K562 (cell line): ENCODE measurements at regions not wholly inside any gene's neighbourhood (a gene's known extent, or its start where the extent isn't known, plus 50 kb on each side); places are given as distances from the start of the nearest gene placed in this dataset.
A peak's percentile ranks its signal among the peaks of the same experiment; 100 is the strongest.
"Not testable (repeated sequence)": the region's sequence is repeated elsewhere in the genome, so short reads cannot be mapped to it uniquely, and the experiment has no call there.

ENCODE experiments used
- ATAC-seq: fragments of 200-7000 bp; cut with Tn5 transposase; 3 replicates; pipeline ENCODE4 v1.9.1; 2020; ENCODE audit warnings: moderate library complexity
- BruUV-seq: library from RNA; stranded (reverse); fragments of 400-500 nt; replicated peaks from 2 replicates; lab custom pipeline; 2021; lab: Mats Ljungman, UMichigan
- CTCF ChIA-PET: fragments of 300-600 bp; formaldehyde crosslinking; extraction: SDS; loops from one replicate; lab custom pipeline; 2021; ENCODE audit warnings: low intra/inter-chr PET ratio; lab: Yijun Ruan, JAX
- POLR2A ChIA-PET: fragments of 300-600, 350-650 bp; sonication (Branson Sonifier 250); formaldehyde crosslinking; extraction: SDS; loops from one replicate; lab custom pipeline; 2021; ENCODE audit warnings: antibody characterized with exemption, inconsistent platforms; lab: Yijun Ruan, JAX
- DNase-seq, 4 experiments: peaks; one replicate each; pipeline versions ENCODE4 v3.0.0 to v3.0.0-alpha.2; 2011 to 2018; ENCODE audit warnings: low spot score in 3 of 4, mixed read lengths in 3 of 4; ENCODE audit errors: extremely low read depth in 1 of 4
- FAIRE-seq: peaks from 2 replicates; lab custom pipeline; 2011; peaks lifted over from hg19 to GRCh38; lab: Jason Lieb, UNC
- H2AFZ ChIP-seq: 2 replicates; pipeline ENCODE4 v1.6.0; 2011; ENCODE audit warnings: low read depth, low read length, control low read depth, inconsistent platforms
- H3K27ac ChIP-seq: fragments of 200-600 bp; 3 replicates; pipeline ENCODE4 v1.8.0; 2011; ENCODE audit warnings: low read depth, mild to moderate bottlenecking, control low read depth, inconsistent platforms, low read length, moderate library complexity, mixed read lengths; ENCODE audit errors: extremely low read depth
- H3K27me3 ChIP-seq, 2 experiments: fragments of 300-600 bp in 1 of 2; 2 replicates in 1 of 2; 3 replicates in 1 of 2; pipeline versions ENCODE4 v1.6.0 to v1.8.0; 2011; ENCODE audit warnings: inconsistent platforms in 2 of 2, low read length in 2 of 2, mild to moderate bottlenecking in 1 of 2, mixed read lengths in 1 of 2, moderate library complexity in 1 of 2; ENCODE audit not compliant: control insufficient read depth in 2 of 2, insufficient read depth in 2 of 2
- H3K36me3 ChIP-seq: fragments of 300-600 bp; 3 replicates; pipeline ENCODE4 v1.8.0; 2011; ENCODE audit warnings: mild to moderate bottlenecking, low read length, inconsistent platforms; ENCODE audit not compliant: control insufficient read depth, insufficient read depth
- H3K4me1 ChIP-seq, 2 experiments: fragments of 200-600 bp in 1 of 2; replicated peaks in 1 of 2; 2 replicates in 1 of 2; 3 replicates in 1 of 2; pipeline versions ENCODE4 v1.5.1 to v1.8.0; 2011; ENCODE audit warnings: inconsistent platforms in 2 of 2, low read length in 2 of 2, mild to moderate bottlenecking in 1 of 2, mixed read lengths in 1 of 2, moderate library complexity in 1 of 2; ENCODE audit not compliant: control insufficient read depth in 2 of 2, insufficient read depth in 2 of 2
- H3K4me2 ChIP-seq: 2 replicates; pipeline ENCODE4 v1.6.1; 2011; ENCODE audit warnings: low read length, control low read depth, inconsistent platforms, mixed read lengths; ENCODE audit not compliant: insufficient read depth
- H3K4me3 ChIP-seq: fragments of 200-600 bp; sonication (generic), shearing (Covaris generic); 2 replicates; pipeline ENCODE4 v1.5.1; 2016; ENCODE audit warnings: control low read depth, inconsistent platforms
- H3K79me2 ChIP-seq: fragments of 200-600 bp; 3 replicates; pipeline ENCODE4 v1.8.0; 2011; ENCODE audit warnings: low read length, inconsistent platforms; ENCODE audit not compliant: control insufficient read depth, insufficient read depth
- H3K9ac ChIP-seq, 2 experiments: 2 replicates each; pipeline versions ENCODE4 v1.6.0 to v1.6.1; 2011; ENCODE audit warnings: low read depth in 2 of 2, low read length in 2 of 2, control low read depth in 1 of 2, inconsistent platforms in 1 of 2, mild to moderate bottlenecking in 1 of 2, mixed read lengths in 1 of 2; ENCODE audit not compliant: insufficient read depth in 1 of 2
- H3K9me1 ChIP-seq: one replicate; pipeline ENCODE4 v1.6.0; 2011; ENCODE audit warnings: inconsistent platforms, mild to moderate bottlenecking, low read length, moderate library complexity; ENCODE audit not compliant: control insufficient read depth, insufficient read depth
- H3K9me3 ChIP-seq: replicated peaks from 2 replicates; pipeline ENCODE4 v1.5.1; 2011; ENCODE audit warnings: low read depth, low read length, inconsistent platforms; ENCODE audit not compliant: control insufficient read depth, insufficient read depth
- H4K20me1 ChIP-seq: replicated peaks from 2 replicates; pipeline ENCODE4 v1.6.1; 2011; ENCODE audit warnings: low read length, inconsistent platforms, mixed read lengths; ENCODE audit not compliant: control insufficient read depth, insufficient read depth
- BMI1 ChIP-seq: fragments of 150-350 bp; IDR thresholded peaks from 2 replicates; pipeline ENCODE4 v1.6.1; 2014; ENCODE audit warnings: low read length
- HMG20B ChIP-seq: fragments of 250-450 bp; sonication (Bioruptor Pico); IDR thresholded peaks from 2 replicates; pipeline ENCODE4 v1.5.0; 2021; ENCODE audit warnings: mild to moderate bottlenecking
- KHSRP ChIP-seq: fragments of 450-650 bp; IDR thresholded peaks from 2 replicates; pipeline ENCODE4 v1.6.1; 2017
- NONO ChIP-seq, 2 experiments: fragments of 200-400 bp in 1 of 2; fragments of 450-650 bp in 1 of 2; formaldehyde crosslinking in 1 of 2; IDR thresholded peaks; 2 replicates each; pipeline ENCODE4 v1.6.1; 2017; ENCODE audit warnings: low read depth in 2 of 2, mild to moderate bottlenecking in 2 of 2, moderate library complexity in 2 of 2, low read length in 1 of 2
- PHTF2 ChIP-seq: fragments of 250-450 bp; sonication (Bioruptor Pico); IDR thresholded peaks from 2 replicates; pipeline ENCODE4 v1.5.0; 2021; ENCODE audit warnings: mild to moderate bottlenecking
- RFX5 ChIP-seq: IDR thresholded peaks from 2 replicates; pipeline ENCODE4 v1.6.1; 2011; ENCODE audit warnings: low read depth, mild to moderate bottlenecking, improper control_type of control experiment, low read length
- TFAP4 ChIP-seq: sonication (generic); formaldehyde crosslinking; IDR thresholded peaks from 2 replicates; pipeline ENCODE4 v1.8.0; 2022; ENCODE audit warnings: missing genetic modification reagents, mild to moderate bottlenecking, moderate library complexity, borderline replicate concordance
- ZBTB7A ChIP-seq: IDR thresholded peaks from 2 replicates; pipeline ENCODE4 v1.6.1; 2011; ENCODE audit warnings: low read depth, mild to moderate bottlenecking, low read length, moderate library complexity, borderline replicate concordance; ENCODE audit not compliant: control insufficient read depth
- ZNF197 ChIP-seq: fragments of 200-800 bp; sonication (Bioruptor generic); IDR thresholded peaks from 2 replicates; pipeline ENCODE4 v1.6.1; 2016; ENCODE audit warnings: low read depth, missing genetic modification characterization, missing compliant biosample characterization
- ZNF263 ChIP-seq: sonication (generic); formaldehyde crosslinking; IDR thresholded peaks from 2 replicates; pipeline ENCODE4 v1.8.0; 2022; ENCODE audit warnings: mild to moderate bottlenecking, missing genetic modification reagents, borderline replicate concordance
- WGBS: fragments of 100-300 bp; shearing (Covaris generic); methylation state at CpG from one replicate; pipeline ENCODE4 v1.1.6; 2016; ENCODE audit warnings: low coverage, mixed read lengths; ENCODE audit not compliant: insufficient coverage; ENCODE audit errors: missing lambda C conversion rate; 5-methylcytosine and 5-hydroxymethylcytosine counted together
- in situ Hi-C: fragments of 300-500 bp; cut with MboI; formaldehyde crosslinking; loops from 4 replicates; pipeline ENCODE4 v1.15.0; 2018; ENCODE audit warnings: inconsistent platforms, mixed read lengths
- intact Hi-C: fragments of 100-400 bp; cut with micrococcal nuclease; formaldehyde crosslinking; loops from 2 replicates; pipeline ENCODE4 v1.14.2; 2022
- TF ChIP-seq, protein P1 (sequence below), 2 experiments: IDR thresholded peaks; 2 replicates each; pipeline ENCODE4 v1.6.1; 2011; ENCODE audit warnings: borderline replicate concordance in 1 of 2, control low read depth in 1 of 2, low read depth in 1 of 2, low read length in 1 of 2, mild to moderate bottlenecking in 1 of 2, mixed read lengths in 1 of 2, moderate library complexity in 1 of 2; ENCODE audit not compliant: insufficient read depth in 1 of 2, insufficient read length in 1 of 2, poor library complexity in 1 of 2, severe bottlenecking in 1 of 2; ENCODE audit errors: extremely low read depth in 1 of 2

DNA sequence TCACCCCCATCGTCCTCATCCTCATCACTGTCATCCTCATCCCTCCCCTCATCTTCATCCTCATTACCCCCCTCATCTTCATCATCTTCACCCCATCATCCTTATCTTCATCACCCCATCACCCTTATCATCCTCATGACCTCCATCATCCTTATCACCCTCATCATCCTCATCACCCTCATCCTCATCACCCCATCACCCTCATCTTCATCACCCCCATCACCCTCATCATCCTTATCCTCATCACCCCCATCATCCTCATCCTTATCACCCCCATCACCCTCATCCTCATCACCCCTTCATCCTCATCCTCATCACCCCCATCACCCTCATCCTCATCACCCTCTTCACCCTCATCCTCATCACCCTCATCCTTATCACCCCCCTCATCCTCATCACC lies 99.9 kb downstream of the NCOR2 start:
- H3K27ac ChIP-seq, H3K9me1 ChIP-seq, POLR2A ChIA-PET, BruUV-seq, CTCF ChIA-PET, intact Hi-C loops, H3K4me3 ChIP-seq, H3K4me2 ChIP-seq, FAIRE-seq, H3K4me1 ChIP-seq, DNase-seq, H3K79me2 ChIP-seq, H3K9ac ChIP-seq, in situ Hi-C loops, H3K27me3 ChIP-seq: not testable (repeated sequence)
- H3K9me3 ChIP-seq = peaks cover 12% of the 10 kb centered on the region
- peak; percentile 60; the same call in 1 of the 2 replicates for TF ChIP-seq ZNF263 (CRISPR knock-in tag)
- TF ChIP-seq, all 486 proteins: peak for 1; not testable (repeated sequence) for 485
- peaks cover 53% of the 10 kb centered on the region; the same call in 2 of the 3 replicates for H3K36me3 ChIP-seq
- no CpG with 5 or more reads among the region's 1 CpG for WGBS
- H4K20me1 ChIP-seq, ATAC-seq, H2AFZ ChIP-seq: not testable (repeated sequence)

DNA sequence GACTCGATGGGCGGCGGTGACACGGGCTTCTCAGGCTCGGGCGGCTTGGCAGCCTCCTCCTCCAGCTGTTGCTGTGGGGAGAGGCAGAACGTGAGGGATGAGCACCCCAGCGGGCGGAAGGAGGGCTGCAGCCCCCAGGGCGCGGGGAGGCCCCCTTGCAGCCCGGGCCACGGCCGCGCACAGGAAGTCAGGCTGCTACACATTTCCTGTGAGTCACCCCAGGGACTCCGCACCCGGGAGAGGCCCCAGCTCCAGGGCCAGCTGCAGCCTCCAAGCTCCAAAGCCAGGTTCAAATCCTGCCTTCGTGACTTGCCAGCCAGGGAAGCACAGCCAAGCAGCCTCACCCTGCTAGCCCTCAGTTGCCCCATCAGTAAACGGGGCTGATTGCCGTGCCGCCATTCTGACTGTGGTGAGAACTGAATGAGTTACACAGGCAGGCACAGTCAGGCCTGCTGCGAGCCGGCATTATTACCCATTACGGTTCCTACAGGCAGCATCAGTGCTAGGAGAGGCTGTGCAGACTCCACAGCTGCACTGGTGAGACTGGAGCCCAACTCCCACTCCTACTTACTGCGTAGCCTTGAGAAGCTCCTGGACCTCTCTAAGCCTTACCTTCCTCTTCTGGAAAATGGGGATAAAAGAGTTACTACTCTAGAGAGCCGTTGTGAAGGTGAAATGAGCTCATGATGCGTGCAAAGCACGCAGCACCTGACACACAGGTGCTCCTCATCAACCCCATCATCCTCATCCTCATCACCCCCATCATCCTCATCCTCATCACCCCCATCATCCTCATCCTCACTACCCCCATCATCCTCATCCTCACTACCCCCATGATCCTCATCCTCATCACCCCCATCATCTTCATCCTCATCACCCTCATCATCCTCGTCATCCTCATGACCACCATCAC lies 100.9 kb downstream of the NCOR2 start:
- intact Hi-C loops = no loop called here
- Histone ChIP-seq H3K4me2 (no peak overlapping the region), H3K79me2 (no peaks in the 10 kb centered on the region), H3K27ac (no peak overlapping the region), H3K9me1 (no peaks in the 10 kb centered on the region), H3K9me3 (peaks cover 12% of the 10 kb centered on the region), H3K36me3 (peaks cover 48% of the 10 kb centered on the region; the same call in 2 of the 3 replicates), H3K4me3 (no peak overlapping the region), H3K4me1 (peaks cover 0 to 10% of the 10 kb centered on the region in 2 experiments; a peak in 1 of 5 replicates), H3K9ac (no peak overlapping the region), H4K20me1 (no peaks in the 10 kb centered on the region), H2AFZ (no peak overlapping the region), H3K27me3 (no peaks in the 10 kb centered on the region)
- no peak for DNase-seq
- 83% methylated on average over 21 of the region's 29 CpGs for whole genome bisulfite sequencing
- ChIA-PET POLR2A (interaction anchor here (0.6 kb wide), 1 partner anchor 18 kb away, joined by 3 read pairs; no protein-coding TSS in a partner anchor), CTCF (no interaction called here)
- no peak for FAIRE-seq
- ATAC-seq = peak; percentile 38; the same call in 2 of the 3 replicates
- in situ Hi-C loops = no loop called here
- no TSS peak for BruUV-seq
- TF ChIP-seq KHSRP (no peak), PHTF2 (no peak), TFAP4 (CRISPR knock-in tag) (peak; percentile 26; the same call in 1 of the 2 replicates), HMG20B (CRISPR knock-in tag) (no peak), ZNF263 (CRISPR knock-in tag) (peak; percentile 86), ZBTB7A (peak; percentile 49; the same call in 1 of the 2 replicates), RFX5 (no peak), BMI1 (no peak), ZNF197 (CRISPR knock-in tag) (no peak), NONO (IDR thresholded peaks at IDR 0.05; ENCODE audit: low read depth in 2 of 2, low read length in 1 of 2) (no peak)
- TF ChIP-seq, protein P1, sequence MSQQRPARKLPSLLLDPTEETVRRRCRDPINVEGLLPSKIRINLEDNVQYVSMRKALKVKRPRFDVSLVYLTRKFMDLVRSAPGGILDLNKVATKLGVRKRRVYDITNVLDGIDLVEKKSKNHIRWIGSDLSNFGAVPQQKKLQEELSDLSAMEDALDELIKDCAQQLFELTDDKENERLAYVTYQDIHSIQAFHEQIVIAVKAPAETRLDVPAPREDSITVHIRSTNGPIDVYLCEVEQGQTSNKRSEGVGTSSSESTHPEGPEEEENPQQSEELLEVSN (IDR thresholded peaks at IDR 0.05; ENCODE audit: borderline replicate concordance in 1 of 2, extremely low read depth in 1 of 2, insufficient read depth in 1 of 2, insufficient read length in 1 of 2, low read depth in 1 of 2, low read length in 1 of 2, poor library complexity in 1 of 2, severe bottlenecking in 1 of 2) = no peak
